ENCODE measurements at regions not wholly inside any gene's neighbourhood (a gene's known extent, or its start where the extent isn't known, plus 50 kb on each side); places are given as distances from the start of the nearest gene placed in this dataset.

- TF ChIP-seq POLR2A (IDR thresholded peaks at IDR 0.05) (no peak), CTCF (IDR thresholded peaks at IDR 0.05) (no peak)
Measured at GRCh38 chr2:109679626-109680025, 65.5 kb downstream of the SOWAHC start.

Measured in uterus (tissue), 2 donors.